ENCODE measurements at regions not wholly inside any gene's neighbourhood (a gene's known extent, or its start where the extent isn't known, plus 50 kb on each side); places are given as distances from the start of the nearest gene placed in this dataset.

GRCh38 chr5:6994097-6994496 lies 280.9 kb downstream of the TENT4A start:
- TF ChIP-seq POLR2A (IDR thresholded peaks at IDR 0.05), result no peak
- no peak for TF ChIP-seq POLR2AphosphoS5 (IDR thresholded peaks at IDR 0.05)
- TF ChIP-seq CTCF (IDR thresholded peaks at IDR 0.05), result no peak

All from prostate gland (tissue), 2 donors.